Naive B cell (primary cell): ENCODE measurements at regions not wholly inside any gene's neighbourhood (a gene's known extent, or its start where the extent isn't known, plus 50 kb on each side); places are given as distances from the start of the nearest gene placed in this dataset.

Experiments
- ATAC-seq, 2 donors: fragments of 150-1000 bp; cut with Tn5 transposase; 2 replicates each; pipeline ENCODE4 v1.10.0; 2021; ENCODE audit warnings: low read depth in 2 of 2, mild to moderate bottlenecking in 2 of 2, moderate library complexity in 2 of 2
- DNase-seq: peaks from one replicate; pipeline ENCODE4 v3.0.0; 2022
- H3K27ac Mint-ChIP-seq, 6 donors: one replicate each; pipeline ENCODE4 v1.8.0; 2020 to 2022; ENCODE audit warnings: mild to moderate bottlenecking in 6 of 6, mixed read lengths in 6 of 6, moderate library complexity in 5 of 6, inconsistent platforms in 2 of 6
- H3K27me3 Mint-ChIP-seq, 3 donors: one replicate each; pipeline ENCODE4 v1.8.0; 2021 to 2022; ENCODE audit warnings: mixed read lengths in 3 of 3, mild to moderate bottlenecking in 1 of 3
- H3K36me3 Mint-ChIP-seq, 2 donors: one replicate each; pipeline ENCODE4 v1.8.0; 2020 to 2022; ENCODE audit warnings: mixed read lengths in 2 of 2, inconsistent platforms in 1 of 2, mild to moderate bottlenecking in 1 of 2
- H3K4me1 Mint-ChIP-seq, 3 donors: one replicate each; pipeline ENCODE4 v1.8.0; 2020 to 2022; ENCODE audit warnings: mixed read lengths in 3 of 3, inconsistent platforms in 1 of 3, mild to moderate bottlenecking in 1 of 3, moderate library complexity in 1 of 3
- H3K4me3 Mint-ChIP-seq, 8 donors: one replicate each; pipeline ENCODE4 v1.8.0; 2020 to 2022; ENCODE audit warnings: mild to moderate bottlenecking in 8 of 8, mixed read lengths in 8 of 8, moderate library complexity in 8 of 8, inconsistent platforms in 2 of 8
- H3K9me3 Mint-ChIP-seq, 7 donors: one replicate each; pipeline ENCODE4 v1.8.0; 2020 to 2022; ENCODE audit warnings: mixed read lengths in 7 of 7, mild to moderate bottlenecking in 5 of 7, inconsistent platforms in 2 of 7, moderate library complexity in 1 of 7

DNA sequence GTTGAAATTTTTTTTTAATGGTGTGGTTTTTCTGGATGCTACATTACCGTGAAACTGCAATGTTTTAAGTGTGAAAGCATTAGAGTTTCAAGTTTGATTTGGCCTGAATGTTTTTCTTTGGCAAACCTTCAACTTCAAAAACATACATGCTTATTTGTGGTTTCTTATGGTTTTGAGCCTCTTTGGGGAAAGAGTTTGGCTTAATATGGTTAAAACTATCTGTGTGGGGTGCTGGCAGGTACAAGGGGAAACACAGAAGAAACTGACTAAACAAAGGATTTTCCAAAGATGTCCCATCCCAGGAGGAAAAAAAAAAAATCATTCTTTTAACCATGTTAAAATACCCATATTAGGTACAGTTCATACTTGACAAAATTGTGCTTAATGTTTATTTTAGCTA lies 121.1 kb downstream of the HGF start:
- H3K4me1 Mint-ChIP-seq = no peaks in the 10 kb centered on the region
- no peak for ATAC-seq
- H3K27me3 Mint-ChIP-seq = no peaks in the 10 kb centered on the region
- no peak for DNase-seq
- H3K4me3 Mint-ChIP-seq = no peak overlapping the region
- H3K36me3 Mint-ChIP-seq = no peaks in the 10 kb centered on the region
- no peak overlapping the region for H3K27ac Mint-ChIP-seq
- H3K9me3 Mint-ChIP-seq = peaks cover 4 to 15% (median 11%) of the 10 kb centered on the region in 7 donors

DNA sequence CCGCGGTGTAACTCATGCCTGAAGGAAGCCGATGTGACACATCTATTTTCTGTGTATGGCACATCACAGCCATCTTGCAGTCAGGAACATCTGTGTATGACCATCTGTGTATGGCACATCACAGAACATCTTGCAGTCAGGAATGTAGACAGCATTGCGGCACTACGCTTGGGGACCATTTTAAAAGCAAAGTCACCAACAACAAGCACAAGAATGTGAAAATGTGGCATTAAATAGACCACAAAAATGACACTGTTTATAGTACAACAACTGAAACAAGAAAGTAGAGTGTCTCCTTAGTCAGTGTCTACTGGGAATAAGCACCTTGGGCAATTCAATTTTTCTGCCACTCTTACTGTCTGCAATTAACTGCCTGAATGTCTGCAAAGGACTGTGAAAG lies 124.4 kb downstream of the HGF start:
- H3K4me3 Mint-ChIP-seq = no peak overlapping the region
- H3K27ac Mint-ChIP-seq = no peak overlapping the region
- no peak for ATAC-seq
- no peak for DNase-seq
- no peaks in the 10 kb centered on the region for H3K27me3 Mint-ChIP-seq
- no peaks in the 10 kb centered on the region for H3K4me1 Mint-ChIP-seq
- no peaks in the 10 kb centered on the region for H3K36me3 Mint-ChIP-seq
- H3K9me3 Mint-ChIP-seq = peaks cover 0 to 6% (median 4%) of the 10 kb centered on the region in 7 donors

DNA sequence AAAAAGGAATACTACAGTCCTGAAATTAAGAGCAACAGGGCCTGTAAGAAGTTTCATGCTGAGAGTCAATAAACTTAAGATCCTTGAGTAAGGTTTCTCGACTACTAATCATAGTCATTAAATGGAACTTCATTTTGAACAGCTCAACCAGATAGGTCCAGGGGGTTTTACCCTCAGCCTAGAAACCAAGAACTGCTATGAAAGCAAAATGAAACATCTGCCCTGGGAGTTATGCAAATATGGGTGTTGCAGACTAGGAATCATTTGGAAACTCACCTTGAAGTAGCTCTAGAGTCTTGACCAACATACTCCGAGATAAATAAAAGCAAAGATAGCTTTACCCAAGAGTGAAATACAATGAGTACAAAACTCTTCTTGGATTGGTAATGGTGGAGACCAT lies 128.0 kb downstream of the HGF start:
- Mint-ChIP-seq H3K27me3 (no peaks in the 10 kb centered on the region), H3K4me1 (no peaks in the 10 kb centered on the region), H3K9me3 (peaks cover 0 to 8% (median 4%) of the 10 kb centered on the region in 7 donors), H3K27ac (peak overlapping the region in 1 of 6 donors; percentile 14), H3K4me3 (no peak overlapping the region), H3K36me3 (no peaks in the 10 kb centered on the region)
- DNase-seq (no peak), ATAC-seq (no peak)

DNA sequence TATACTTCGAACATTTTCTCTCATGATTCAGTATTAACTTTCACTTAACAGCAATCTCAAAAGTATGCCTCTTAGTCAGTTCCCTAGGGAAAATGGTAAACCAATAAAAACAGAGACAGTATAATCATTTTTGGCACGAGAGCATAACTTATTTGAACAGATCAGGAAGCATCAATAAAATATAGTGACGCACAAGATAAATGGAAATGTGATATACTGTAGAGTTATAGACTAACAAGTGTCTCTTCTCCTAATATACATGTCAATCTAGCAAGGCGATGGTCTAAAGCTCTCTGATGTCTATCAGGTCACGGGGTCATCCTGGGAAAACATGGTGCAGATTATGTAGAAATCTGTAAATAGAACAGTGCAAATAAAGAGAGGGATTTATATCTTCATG lies 131.6 kb downstream of the HGF start:
- Mint-ChIP-seq H3K9me3 (peaks cover 0 to 8% (median 2%) of the 10 kb centered on the region in 7 donors), H3K4me3 (no peak overlapping the region), H3K27ac (no peak overlapping the region), H3K27me3 (no peaks in the 10 kb centered on the region), H3K36me3 (no peaks in the 10 kb centered on the region), H3K4me1 (no peaks in the 10 kb centered on the region)
- DNase-seq (no peak), ATAC-seq (no peak)

DNA sequence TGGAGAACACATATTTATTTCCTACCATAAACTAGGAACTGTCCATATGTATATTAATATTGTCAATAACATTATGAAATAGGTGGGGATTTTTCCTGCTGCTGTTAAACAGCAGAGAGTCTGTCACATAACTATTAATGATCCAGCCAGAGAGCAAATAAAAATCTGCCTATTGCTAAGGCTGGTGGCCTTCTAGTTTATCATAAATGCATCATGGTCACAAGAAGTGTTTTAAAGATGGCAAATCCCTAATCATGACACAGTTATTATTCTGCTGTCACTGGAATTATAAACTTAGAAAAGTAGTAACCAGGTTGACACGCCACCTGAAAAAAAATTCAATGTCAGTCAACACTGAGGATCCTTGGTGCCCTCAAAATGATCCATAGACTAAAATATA lies 132.3 kb downstream of the HGF start:
- no peak for DNase-seq
- H3K9me3 Mint-ChIP-seq = peaks cover 0 to 8% (median 2%) of the 10 kb centered on the region in 7 donors

DNA sequence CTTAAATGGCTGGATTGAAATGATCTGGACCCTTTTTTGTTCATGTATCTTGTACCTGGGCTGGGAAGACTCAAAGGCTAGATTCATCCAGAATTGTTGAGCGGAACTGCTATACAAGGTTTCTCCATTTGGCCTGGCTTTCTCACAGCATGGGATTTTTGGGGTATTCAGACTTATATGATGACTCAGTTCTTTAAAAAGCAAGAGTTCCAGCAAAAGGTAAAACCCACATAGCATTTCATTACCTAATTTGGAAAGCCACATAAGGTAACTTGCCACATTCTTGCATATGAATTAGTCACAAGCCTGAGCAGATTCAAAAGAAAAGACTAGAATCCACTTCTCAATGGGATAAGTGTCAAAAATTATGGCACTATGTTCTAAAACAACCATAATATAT lies 137.4 kb downstream of the HGF start:
- Mint-ChIP-seq H3K27ac (no peak overlapping the region), H3K36me3 (no peaks in the 10 kb centered on the region), H3K9me3 (no peaks in the 10 kb centered on the region), H3K4me3 (no peak overlapping the region), H3K4me1 (no peaks in the 10 kb centered on the region), H3K27me3 (no peaks in the 10 kb centered on the region)
- DNase-seq = no peak
- ATAC-seq = no peak

More for the DNA sequence above, 132.3 kb downstream of the HGF start:
- no peak overlapping the region for H3K4me3 Mint-ChIP-seq
- no peaks in the 10 kb centered on the region for H3K27me3 Mint-ChIP-seq
- ATAC-seq = no peak
- no peak overlapping the region for H3K27ac Mint-ChIP-seq
- H3K36me3 Mint-ChIP-seq = no peaks in the 10 kb centered on the region
- no peaks in the 10 kb centered on the region for H3K4me1 Mint-ChIP-seq

DNA sequence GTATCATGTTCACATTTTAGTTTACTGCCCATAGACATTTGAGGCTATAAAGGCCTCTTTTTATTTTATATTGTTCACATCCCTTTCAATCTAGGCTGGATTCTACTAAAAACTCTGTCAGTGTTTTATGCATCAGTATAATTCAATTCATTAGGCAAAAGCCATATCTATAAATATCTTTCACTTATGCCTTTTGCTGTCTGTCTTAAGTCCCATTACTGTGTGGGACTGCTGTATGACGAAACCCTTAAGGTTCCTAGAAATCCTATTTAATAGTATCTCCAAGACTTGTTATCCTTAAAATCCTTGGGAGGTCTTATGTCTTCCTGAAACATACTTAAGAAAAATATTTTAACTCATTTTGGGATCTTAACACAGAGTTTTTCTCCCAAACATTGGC lies 139.2 kb downstream of the HGF start:
- Mint-ChIP-seq H3K36me3 (no peaks in the 10 kb centered on the region), H3K4me1 (no peaks in the 10 kb centered on the region), H3K4me3 (no peak overlapping the region), H3K27me3 (no peaks in the 10 kb centered on the region), H3K27ac (no peak overlapping the region), H3K9me3 (no peaks in the 10 kb centered on the region)
- ATAC-seq (no peak), DNase-seq (no peak)

DNA sequence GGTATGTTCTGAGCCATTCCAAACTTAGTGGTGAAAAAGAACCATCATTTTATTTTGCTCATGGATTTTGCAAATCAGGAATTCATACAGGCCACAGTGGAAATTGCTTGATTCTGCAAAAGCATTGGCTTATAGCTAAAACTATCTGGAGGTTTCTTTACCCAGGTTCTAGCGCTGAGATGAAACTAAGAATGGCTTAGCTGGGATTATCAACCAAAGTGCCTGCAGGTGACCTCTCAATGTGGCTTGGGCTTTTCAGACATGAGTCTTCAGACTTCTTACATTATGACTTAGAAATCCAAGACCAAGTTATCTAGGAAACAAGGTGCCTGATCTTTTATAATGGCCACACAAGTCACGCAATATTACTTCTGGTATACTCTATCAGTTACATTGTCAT lies 140.1 kb downstream of the HGF start:
- no peak for DNase-seq
- Mint-ChIP-seq H3K4me1 (no peaks in the 10 kb centered on the region), H3K27me3 (no peaks in the 10 kb centered on the region), H3K27ac (no peak overlapping the region), H3K9me3 (no peaks in the 10 kb centered on the region), H3K4me3 (no peak overlapping the region), H3K36me3 (no peaks in the 10 kb centered on the region)
- no peak for ATAC-seq

DNA sequence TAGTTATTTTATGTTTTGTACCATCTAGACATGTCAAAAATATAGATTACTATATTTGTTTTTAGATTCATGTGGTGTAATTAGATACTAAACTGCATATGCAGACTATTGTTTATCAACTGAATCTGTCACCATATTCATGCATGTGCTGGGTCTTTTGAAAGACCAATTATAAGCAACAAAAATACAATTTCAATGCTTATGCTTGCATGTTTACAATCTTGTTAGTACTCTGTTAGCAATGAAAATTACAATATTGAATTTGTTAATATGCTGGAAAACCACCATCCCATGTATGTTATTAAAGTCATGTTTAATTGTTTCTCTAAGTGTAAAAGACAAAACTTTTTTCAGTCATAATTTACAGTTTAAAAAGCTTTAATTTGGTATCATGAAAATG lies 140.9 kb downstream of the HGF start:
- no peaks in the 10 kb centered on the region for H3K27me3 Mint-ChIP-seq
- H3K27ac Mint-ChIP-seq = no peak overlapping the region
- no peak for DNase-seq
- H3K36me3 Mint-ChIP-seq = no peaks in the 10 kb centered on the region
- no peak for ATAC-seq
- no peak overlapping the region for H3K4me3 Mint-ChIP-seq
- no peaks in the 10 kb centered on the region for H3K4me1 Mint-ChIP-seq
- H3K9me3 Mint-ChIP-seq = no peaks in the 10 kb centered on the region

DNA sequence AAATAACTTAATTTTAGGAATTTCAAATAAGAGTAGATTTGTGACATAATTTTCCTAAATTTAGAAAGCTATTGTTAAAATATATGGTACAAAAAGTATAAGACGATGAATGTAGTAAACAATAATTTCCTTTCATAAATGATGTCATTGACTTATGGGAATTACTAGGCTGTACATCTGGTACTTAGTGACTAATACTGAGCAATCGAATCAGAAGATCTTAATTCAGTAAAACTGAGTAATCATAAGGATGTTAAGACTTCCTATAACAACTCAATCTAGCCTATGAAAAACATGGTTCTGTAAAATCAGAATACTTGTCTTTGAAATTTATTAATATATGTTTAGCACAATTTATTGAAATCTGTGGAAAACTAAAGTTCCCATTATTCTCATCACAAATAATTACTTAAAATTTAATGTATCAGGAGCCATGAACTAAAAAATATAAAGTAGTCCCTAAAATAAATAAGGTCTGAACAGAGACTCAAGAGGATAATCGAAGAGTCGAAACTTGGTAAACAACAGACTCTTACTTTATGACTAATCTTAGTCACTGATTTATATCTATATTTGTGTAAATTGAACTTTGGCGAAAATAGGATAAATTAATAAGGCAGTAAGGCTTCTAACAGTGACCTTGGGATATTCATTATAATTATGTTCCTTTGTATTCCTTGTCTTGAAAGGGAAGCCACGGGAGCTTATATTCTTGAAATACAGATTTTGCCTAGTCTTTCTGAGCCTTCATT lies 142.1 kb downstream of the HGF start:
- no peak for ATAC-seq
- Mint-ChIP-seq H3K9me3 (no peaks in the 10 kb centered on the region), H3K27me3 (no peaks in the 10 kb centered on the region), H3K4me1 (no peaks in the 10 kb centered on the region), H3K36me3 (no peaks in the 10 kb centered on the region), H3K27ac (no peak overlapping the region), H3K4me3 (no peak overlapping the region)
- DNase-seq = no peak

DNA sequence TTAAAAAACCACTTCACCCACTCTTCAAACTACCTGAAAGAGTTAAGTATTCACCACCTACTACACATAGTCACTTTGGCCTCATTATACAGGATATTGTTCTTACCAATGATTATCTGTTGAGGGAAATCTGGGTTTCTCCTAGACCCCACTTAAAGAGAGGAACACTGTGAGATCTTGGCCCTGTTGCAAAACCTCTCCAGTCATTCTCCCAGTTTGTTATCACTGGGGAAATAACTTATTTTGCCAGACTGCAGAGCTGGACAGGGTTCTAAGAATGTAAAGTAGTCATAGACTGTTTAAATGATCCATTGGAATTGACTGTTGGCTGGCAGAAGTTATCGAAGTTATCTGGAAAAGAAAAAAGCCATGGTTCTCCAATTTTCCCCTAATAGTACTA lies 143.8 kb downstream of the HGF start:
- H3K9me3 Mint-ChIP-seq = no peaks in the 10 kb centered on the region
- H3K27me3 Mint-ChIP-seq = no peaks in the 10 kb centered on the region
- no peak overlapping the region for H3K4me3 Mint-ChIP-seq
- ATAC-seq (no peak), DNase-seq (no peak)
- no peak overlapping the region for H3K27ac Mint-ChIP-seq
- H3K36me3 Mint-ChIP-seq = no peaks in the 10 kb centered on the region
- no peaks in the 10 kb centered on the region for H3K4me1 Mint-ChIP-seq

DNA sequence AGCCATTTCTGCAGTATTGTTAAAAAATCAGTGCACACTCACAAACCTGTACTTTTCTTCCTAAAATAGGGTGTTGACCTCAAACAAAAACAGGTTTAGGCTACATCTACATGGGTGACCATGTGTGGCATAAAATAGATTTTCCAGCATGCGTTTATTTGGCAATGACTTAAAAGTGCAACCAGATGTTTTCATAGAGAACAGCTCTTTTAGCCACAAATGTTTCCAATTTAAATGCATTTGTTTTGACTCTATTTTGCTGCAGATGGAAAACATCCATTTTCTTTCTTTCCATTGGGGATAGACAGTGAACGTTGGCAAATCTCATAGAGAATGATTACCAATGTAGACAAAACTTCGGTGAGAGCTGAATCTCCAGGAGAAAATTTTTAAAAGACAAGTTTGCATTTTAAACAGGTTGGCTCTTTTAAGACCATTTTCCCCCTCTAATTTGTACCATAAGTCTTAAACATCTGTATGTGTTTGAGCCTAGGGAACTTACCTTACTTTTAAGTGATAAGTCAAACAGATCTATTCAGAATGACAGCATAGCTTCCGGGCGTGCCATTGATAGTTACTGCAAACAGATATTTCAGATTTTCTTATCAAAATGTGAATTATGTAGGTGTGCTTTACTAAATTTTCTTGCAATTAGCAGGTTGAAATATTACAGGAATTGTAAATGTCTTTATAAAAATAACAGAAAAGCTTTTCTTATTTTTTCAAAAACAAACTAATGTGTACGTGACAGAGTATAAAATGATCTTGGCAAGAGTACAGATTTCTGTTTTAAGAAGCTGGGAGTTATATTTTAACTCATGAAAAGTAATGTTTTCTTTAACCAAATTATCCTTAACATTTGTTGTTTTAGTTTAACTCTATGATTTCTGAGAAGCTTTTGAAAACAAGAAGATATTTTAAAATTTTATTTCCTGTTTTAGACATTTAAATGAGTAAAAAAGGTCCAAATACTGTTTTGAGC lies 144.9 kb downstream of the HGF start:
- no peaks in the 10 kb centered on the region for H3K36me3 Mint-ChIP-seq
- H3K4me1 Mint-ChIP-seq = no peaks in the 10 kb centered on the region
- ATAC-seq = no peak
- no peak overlapping the region for H3K4me3 Mint-ChIP-seq
- H3K27ac Mint-ChIP-seq = no peak overlapping the region
- H3K27me3 Mint-ChIP-seq = no peaks in the 10 kb centered on the region
- H3K9me3 Mint-ChIP-seq = no peaks in the 10 kb centered on the region
- DNase-seq = no peak

DNA sequence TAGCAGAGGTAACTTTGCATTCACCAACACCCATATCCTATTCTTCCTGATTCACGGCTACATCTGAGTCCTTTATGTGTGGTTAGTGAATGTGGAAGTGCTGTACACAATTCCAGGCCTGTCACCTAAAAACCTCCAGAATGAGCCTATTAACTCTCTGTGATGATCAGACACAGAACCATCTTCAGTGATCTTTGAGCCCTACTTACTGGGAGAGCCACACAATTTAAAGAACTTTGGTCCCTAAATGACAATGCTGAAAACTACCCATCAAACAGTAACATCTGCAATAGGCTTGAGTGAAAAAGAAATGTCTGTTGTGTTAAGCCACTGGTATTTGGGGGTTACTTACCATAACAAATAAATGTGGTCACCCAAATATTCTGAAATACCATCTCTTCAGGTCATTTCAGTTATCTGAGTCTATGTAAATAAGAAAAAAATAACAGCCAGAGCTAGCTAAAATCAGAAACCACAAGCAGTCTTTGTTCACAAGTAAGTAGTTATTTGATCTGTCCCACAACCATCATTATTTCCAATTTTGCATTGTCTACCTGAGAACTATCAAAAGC lies 145.7 kb downstream of the HGF start:
- Mint-ChIP-seq H3K36me3 (no peaks in the 10 kb centered on the region), H3K4me1 (no peaks in the 10 kb centered on the region), H3K9me3 (no peaks in the 10 kb centered on the region), H3K4me3 (no peak overlapping the region), H3K27me3 (no peaks in the 10 kb centered on the region), H3K27ac (no peak overlapping the region)
- no peak for ATAC-seq
- DNase-seq = no peak
